WTC11 (cell line): ENCODE measurements at regions not wholly inside any gene's neighbourhood (a gene's known extent, or its start where the extent isn't known, plus 50 kb on each side); places are given as distances from the start of the nearest gene placed in this dataset.

ENCODE experiments used
- ATAC-seq: fragments of 200-7000 bp; cut with Tn5 transposase; 2 replicates; pipeline ENCODE4 v1.10.0; 2021; ENCODE audit warnings: mild to moderate bottlenecking, moderate library complexity
- CTCF ChIA-PET: fragments of 300-600 bp; sonication (Branson Sonifier 250); formaldehyde crosslinking; loops from one replicate; lab custom pipeline; 2021; ENCODE audit warnings: antibody characterized with exemption; lab: Charles Lee
- POLR2A ChIA-PET: fragments of 350-600 bp; sonication (Branson Sonifier 250); formaldehyde crosslinking; loops from one replicate; lab custom pipeline; 2021; ENCODE audit warnings: antibody characterized with exemption; lab: Charles Lee
- DNase-seq: peaks from one replicate; pipeline ENCODE4 v3.0.0; 2021; ENCODE audit warnings: low spot score
- H3K27ac Mint-ChIP-seq: 2 replicates; pipeline ENCODE4 v1.8.0; 2021; ENCODE audit warnings: mixed read lengths
- H3K27me3 Mint-ChIP-seq: 2 replicates; pipeline ENCODE4 v1.8.0; 2021; ENCODE audit warnings: low read depth, mild to moderate bottlenecking, moderate library complexity, mixed read lengths
- H3K36me3 Mint-ChIP-seq: 2 replicates; pipeline ENCODE4 v1.8.0; 2021; ENCODE audit warnings: mixed read lengths
- H3K4me1 Mint-ChIP-seq: 2 replicates; pipeline ENCODE4 v1.8.0; 2022; ENCODE audit warnings: mixed read lengths
- H3K4me3 Mint-ChIP-seq: 2 replicates; pipeline ENCODE4 v1.8.0; 2021; ENCODE audit warnings: mild to moderate bottlenecking, moderate library complexity, mixed read lengths
- H3K9me3 Mint-ChIP-seq: 2 replicates; pipeline ENCODE4 v1.8.0; 2021; ENCODE audit warnings: mixed read lengths
- JUN ChIP-seq: sonication (generic); formaldehyde crosslinking; IDR thresholded peaks from 2 replicates; pipeline ENCODE4 v1.8.0; 2023; ENCODE audit warnings: mild to moderate bottlenecking, missing genetic modification reagents
- KAT7 ChIP-seq: sonication (generic); formaldehyde crosslinking; IDR thresholded peaks from 2 replicates; pipeline ENCODE4 v1.8.1; 2023; ENCODE audit warnings: missing genetic modification reagents, mild to moderate bottlenecking, borderline replicate concordance
- NR2C2 ChIP-seq: sonication (generic); formaldehyde crosslinking; IDR thresholded peaks from 2 replicates; pipeline ENCODE4 v1.8.0; 2022; ENCODE audit warnings: mild to moderate bottlenecking, missing genetic modification reagents
- OVOL2 ChIP-seq: fragments of 250-450 bp; sonication (Bioruptor Pico); IDR thresholded peaks from 2 replicates; pipeline ENCODE4 v1.9.0; 2021; ENCODE audit warnings: mild to moderate bottlenecking, borderline replicate concordance
- RELA ChIP-seq: sonication (generic); formaldehyde crosslinking; IDR thresholded peaks from 2 replicates; pipeline ENCODE4 v1.8.1; 2022; ENCODE audit warnings: missing genetic modification reagents, mild to moderate bottlenecking, borderline replicate concordance
- SMAD3 ChIP-seq: sonication (generic); formaldehyde crosslinking; IDR thresholded peaks from 2 replicates; pipeline ENCODE4 v1.8.0; 2022; ENCODE audit warnings: missing genetic modification reagents, mild to moderate bottlenecking, borderline replicate concordance
- SP1 ChIP-seq: sonication (generic); formaldehyde crosslinking; conservative IDR thresholded peaks from 2 replicates; pipeline ENCODE4 v1.8.1; 2022; ENCODE audit warnings: missing genetic modification reagents
- ZNF232 ChIP-seq: sonication (generic); formaldehyde crosslinking; IDR thresholded peaks from 2 replicates; pipeline ENCODE4 v1.8.0; 2022; ENCODE audit warnings: mild to moderate bottlenecking, missing genetic modification reagents
- ZNF317 ChIP-seq: sonication (generic); formaldehyde crosslinking; IDR thresholded peaks from 2 replicates; pipeline ENCODE4 v1.8.1; 2023; ENCODE audit warnings: low read depth, mild to moderate bottlenecking, moderate library complexity, missing genetic modification reagents, borderline replicate concordance
- ZNF396 ChIP-seq: fragments of 250-450 bp; sonication (Bioruptor Pico); IDR thresholded peaks from 2 replicates; pipeline ENCODE4 v1.8.0; 2021; ENCODE audit warnings: mild to moderate bottlenecking, moderate library complexity, borderline replicate concordance
- TF ChIP-seq, protein P1 (sequence below): sonication (generic); formaldehyde crosslinking; IDR thresholded peaks from 2 replicates; pipeline ENCODE4 v1.8.0; 2022; ENCODE audit warnings: mild to moderate bottlenecking, missing genetic modification reagents
- TF ChIP-seq, protein P2 (sequence below): sonication (generic); formaldehyde crosslinking; IDR thresholded peaks from 2 replicates; pipeline ENCODE4 v1.8.0; 2022; ENCODE audit warnings: mild to moderate bottlenecking, missing genetic modification reagents
- TF ChIP-seq, protein P3 (sequence below): fragments of 200-600 bp; IDR thresholded peaks from 2 replicates; pipeline ENCODE4 v1.8.0; 2022; ENCODE audit warnings: antibody characterized with exemption
- TF ChIP-seq, protein P4 (sequence below): sonication (generic); formaldehyde crosslinking; IDR thresholded peaks from 2 replicates; pipeline ENCODE4 v1.8.1; 2022; ENCODE audit warnings: mild to moderate bottlenecking, missing genetic modification reagents, moderate library complexity, borderline replicate concordance
- TF ChIP-seq, protein P5 (sequence below): fragments of 250-450 bp; sonication (Bioruptor Pico); conservative IDR thresholded peaks from 2 replicates; pipeline ENCODE4 v1.9.0; 2021; ENCODE audit warnings: mild to moderate bottlenecking

DNA sequence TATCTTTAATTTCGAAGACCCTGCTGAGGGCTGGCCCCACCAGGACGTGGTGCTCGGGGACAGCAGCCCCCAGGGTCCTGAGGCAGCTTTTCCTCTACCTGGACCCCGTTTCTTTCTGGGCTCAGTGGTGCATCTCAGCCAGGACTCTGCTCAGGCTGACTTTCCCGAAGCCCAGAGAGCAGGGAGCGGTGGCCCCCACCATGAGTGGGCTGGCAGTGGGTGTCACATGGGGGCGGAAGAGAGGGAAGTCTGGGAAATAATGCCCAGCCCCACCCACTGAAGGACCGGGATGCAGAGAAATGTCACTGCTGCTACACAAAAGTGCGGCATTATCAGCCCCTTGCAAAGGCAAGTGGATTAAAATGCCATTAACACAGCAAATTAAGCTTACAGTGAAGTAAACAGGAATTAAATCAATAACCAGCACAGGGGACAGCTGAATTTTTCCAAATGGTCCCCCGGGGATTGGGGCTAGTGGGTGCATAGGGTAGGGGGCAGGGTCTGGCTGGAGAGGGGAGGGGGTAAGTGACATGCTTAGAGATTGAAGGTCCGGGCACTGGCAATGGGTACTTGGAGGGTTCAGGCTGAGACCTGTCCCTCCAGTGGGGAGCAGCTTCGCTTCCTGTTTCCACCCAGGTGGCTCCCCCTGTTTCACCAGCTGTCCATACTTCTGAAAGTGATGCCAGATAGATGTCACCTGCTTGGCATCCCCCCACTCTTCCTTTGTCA lies 177.3 kb downstream of the URI1 start:
- Mint-ChIP-seq H3K4me1 (0 out of 2 replicates have a peak, but pooled peaks cover 3% of the 10 kb centered on the region), H3K4me3 (no peak overlapping the region), H3K36me3 (no peaks in the 10 kb centered on the region), H3K9me3 (peaks cover 8% of the 10 kb centered on the region), H3K27me3 (no peaks in the 10 kb centered on the region), H3K27ac (no peak overlapping the region)
- ChIA-PET POLR2A (no interaction called here), CTCF (no interaction called here)
- no peak for ATAC-seq
- TF ChIP-seq, protein P1, sequence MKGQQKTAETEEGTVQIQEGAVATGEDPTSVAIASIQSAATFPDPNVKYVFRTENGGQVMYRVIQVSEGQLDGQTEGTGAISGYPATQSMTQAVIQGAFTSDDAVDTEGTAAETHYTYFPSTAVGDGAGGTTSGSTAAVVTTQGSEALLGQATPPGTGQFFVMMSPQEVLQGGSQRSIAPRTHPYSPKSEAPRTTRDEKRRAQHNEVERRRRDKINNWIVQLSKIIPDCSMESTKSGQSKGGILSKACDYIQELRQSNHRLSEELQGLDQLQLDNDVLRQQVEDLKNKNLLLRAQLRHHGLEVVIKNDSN = no peak
- no peak for DNase-seq

DNA sequence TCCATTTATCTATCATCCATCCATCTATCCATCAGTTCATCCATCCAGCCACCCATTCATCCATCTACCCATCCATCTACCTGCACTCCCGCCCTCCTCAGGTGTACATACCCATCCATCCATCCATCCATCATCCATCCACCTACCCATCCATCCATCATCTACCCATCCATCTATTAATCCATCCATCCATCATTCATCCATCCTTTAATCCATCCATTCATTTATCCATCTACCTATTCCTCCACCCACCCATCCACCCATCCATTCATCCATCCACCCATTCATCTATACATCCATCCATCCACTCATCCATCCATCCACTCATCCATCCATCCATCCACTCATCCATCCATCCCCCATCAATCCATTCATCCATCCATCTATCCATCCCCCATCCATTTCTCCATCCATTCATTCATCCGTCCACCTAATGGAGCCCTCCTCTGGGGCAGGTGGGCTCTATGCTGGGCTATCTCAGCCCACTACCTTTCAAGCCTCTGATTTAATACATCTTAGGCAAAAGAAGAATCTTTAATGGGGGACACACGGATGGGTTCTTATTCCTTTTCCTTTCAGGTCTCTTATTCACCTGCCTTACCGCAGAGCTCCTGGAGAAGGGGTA lies 178.9 kb downstream of the URI1 start:
- DNase-seq (no peak), ATAC-seq (no peak)
- H3K9me3 Mint-ChIP-seq = peaks cover 8% of the 10 kb centered on the region
- H3K27ac Mint-ChIP-seq = no peak overlapping the region
- H3K27me3 Mint-ChIP-seq = no peaks in the 10 kb centered on the region
- CTCF ChIA-PET = no interaction called here
- H3K4me1 Mint-ChIP-seq = 0 out of 2 replicates have a peak, but pooled peaks cover 3% of the 10 kb centered on the region
- POLR2A ChIA-PET = no interaction called here
- H3K36me3 Mint-ChIP-seq = no peaks in the 10 kb centered on the region
- TF ChIP-seq ZNF317 (CRISPR knock-in tag) (no peak), JUN (CRISPR knock-in tag) (no peak), ZNF232 (CRISPR knock-in tag) (no peak), NR2C2 (CRISPR knock-in tag) (no peak), SMAD3 (CRISPR knock-in tag) (no peak), OVOL2 (CRISPR knock-in tag) (no peak), RELA (CRISPR knock-in tag) (no peak), KAT7 (no peak), SP1 (no peak), ZNF396 (no peak)
- TF ChIP-seq, protein P2, sequence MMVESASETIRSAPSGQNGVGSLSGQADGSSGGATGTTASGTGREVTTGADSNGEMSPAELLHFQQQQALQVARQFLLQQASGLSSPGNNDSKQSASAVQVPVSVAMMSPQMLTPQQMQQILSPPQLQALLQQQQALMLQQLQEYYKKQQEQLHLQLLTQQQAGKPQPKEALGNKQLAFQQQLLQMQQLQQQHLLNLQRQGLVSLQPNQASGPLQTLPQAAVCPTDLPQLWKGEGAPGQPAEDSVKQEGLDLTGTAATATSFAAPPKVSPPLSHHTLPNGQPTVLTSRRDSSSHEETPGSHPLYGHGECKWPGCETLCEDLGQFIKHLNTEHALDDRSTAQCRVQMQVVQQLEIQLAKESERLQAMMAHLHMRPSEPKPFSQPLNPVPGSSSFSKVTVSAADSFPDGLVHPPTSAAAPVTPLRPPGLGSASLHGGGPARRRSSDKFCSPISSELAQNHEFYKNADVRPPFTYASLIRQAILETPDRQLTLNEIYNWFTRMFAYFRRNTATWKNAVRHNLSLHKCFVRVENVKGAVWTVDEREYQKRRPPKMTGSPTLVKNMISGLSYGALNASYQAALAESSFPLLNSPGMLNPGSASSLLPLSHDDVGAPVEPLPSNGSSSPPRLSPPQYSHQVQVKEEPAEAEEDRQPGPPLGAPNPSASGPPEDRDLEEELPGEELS (CRISPR knock-in tag) = no peak
- TF ChIP-seq, protein P3, sequence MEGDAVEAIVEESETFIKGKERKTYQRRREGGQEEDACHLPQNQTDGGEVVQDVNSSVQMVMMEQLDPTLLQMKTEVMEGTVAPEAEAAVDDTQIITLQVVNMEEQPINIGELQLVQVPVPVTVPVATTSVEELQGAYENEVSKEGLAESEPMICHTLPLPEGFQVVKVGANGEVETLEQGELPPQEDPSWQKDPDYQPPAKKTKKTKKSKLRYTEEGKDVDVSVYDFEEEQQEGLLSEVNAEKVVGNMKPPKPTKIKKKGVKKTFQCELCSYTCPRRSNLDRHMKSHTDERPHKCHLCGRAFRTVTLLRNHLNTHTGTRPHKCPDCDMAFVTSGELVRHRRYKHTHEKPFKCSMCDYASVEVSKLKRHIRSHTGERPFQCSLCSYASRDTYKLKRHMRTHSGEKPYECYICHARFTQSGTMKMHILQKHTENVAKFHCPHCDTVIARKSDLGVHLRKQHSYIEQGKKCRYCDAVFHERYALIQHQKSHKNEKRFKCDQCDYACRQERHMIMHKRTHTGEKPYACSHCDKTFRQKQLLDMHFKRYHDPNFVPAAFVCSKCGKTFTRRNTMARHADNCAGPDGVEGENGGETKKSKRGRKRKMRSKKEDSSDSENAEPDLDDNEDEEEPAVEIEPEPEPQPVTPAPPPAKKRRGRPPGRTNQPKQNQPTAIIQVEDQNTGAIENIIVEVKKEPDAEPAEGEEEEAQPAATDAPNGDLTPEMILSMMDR = no peak
- TF ChIP-seq, protein P4, sequence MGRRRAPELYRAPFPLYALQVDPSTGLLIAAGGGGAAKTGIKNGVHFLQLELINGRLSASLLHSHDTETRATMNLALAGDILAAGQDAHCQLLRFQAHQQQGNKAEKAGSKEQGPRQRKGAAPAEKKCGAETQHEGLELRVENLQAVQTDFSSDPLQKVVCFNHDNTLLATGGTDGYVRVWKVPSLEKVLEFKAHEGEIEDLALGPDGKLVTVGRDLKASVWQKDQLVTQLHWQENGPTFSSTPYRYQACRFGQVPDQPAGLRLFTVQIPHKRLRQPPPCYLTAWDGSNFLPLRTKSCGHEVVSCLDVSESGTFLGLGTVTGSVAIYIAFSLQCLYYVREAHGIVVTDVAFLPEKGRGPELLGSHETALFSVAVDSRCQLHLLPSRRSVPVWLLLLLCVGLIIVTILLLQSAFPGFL (CRISPR knock-in tag) = no peak
- TF ChIP-seq, protein P5, sequence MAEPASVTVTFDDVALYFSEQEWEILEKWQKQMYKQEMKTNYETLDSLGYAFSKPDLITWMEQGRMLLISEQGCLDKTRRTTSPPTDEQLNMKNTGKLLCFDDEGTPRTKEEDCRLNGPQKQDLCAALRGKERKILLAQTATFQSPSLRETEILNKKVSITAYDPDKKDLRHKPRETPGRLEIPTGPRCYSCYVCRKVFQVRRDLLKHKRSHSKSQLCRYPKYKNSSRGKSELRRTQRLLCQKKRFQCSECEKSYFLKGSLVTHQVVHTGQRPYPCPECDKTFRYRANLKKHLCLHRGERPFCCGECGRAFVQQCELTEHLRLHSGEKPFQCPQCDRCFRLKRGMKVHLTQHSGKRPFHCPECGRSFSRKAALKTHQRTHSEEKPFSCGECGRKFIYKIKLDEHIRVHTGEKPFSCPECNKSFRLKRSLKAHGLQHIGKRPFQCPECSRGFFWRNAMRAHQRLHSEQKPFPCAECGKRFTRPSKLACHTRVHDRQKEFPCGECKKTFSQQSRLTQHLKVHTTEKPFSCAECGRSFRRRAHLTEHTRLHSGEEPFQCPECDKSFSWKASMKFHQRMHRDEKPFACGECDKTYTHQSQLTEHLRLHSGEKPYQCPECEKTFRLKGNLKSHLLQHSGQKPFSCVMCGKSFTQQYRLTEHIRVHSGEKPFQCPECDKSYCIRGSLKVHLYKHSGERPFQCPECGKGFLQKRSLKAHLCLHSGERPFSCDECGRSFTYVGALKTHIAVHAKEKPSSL (CRISPR knock-in tag) = no peak
- no peak overlapping the region for H3K4me3 Mint-ChIP-seq
